Prostate gland (tissue), 1 donor: ENCODE measurements at regions not wholly inside any gene's neighbourhood (a gene's known extent, or its start where the extent isn't known, plus 50 kb on each side); places are given as distances from the start of the nearest gene placed in this dataset.

Experiments used
- POLR2A ChIP-seq: fragments of 450-650 bp; IDR thresholded peaks from one replicate; pipeline ENCODE4 v1.6.1; 2016; ENCODE audit warnings: antibody characterized with exemption, mild to moderate bottlenecking
- POLR2AphosphoS5 ChIP-seq: sonication (generic); formaldehyde crosslinking; IDR thresholded peaks from one replicate; pipeline ENCODE4 v1.6.1; 2017; ENCODE audit warnings: antibody characterized with exemption

GRCh38 chr7:91549878-91550277 lies 285.6 kb downstream of the FZD1 start:
- TF ChIP-seq POLR2AphosphoS5 (no peak), POLR2A (no peak)
